Large intestine (tissue), 3 donors: ENCODE measurements at regions not wholly inside any gene's neighbourhood (a gene's known extent, or its start where the extent isn't known, plus 50 kb on each side); places are given as distances from the start of the nearest gene placed in this dataset.

ENCODE experiments used
- DNase-seq, 2 donors: peaks; one replicate each; pipeline versions ENCODE4 v3.0.0 to v3.0.0-alpha.2; 2013
- H3K27ac ChIP-seq: one replicate; pipeline ENCODE4 v1.5.1; 2013; ENCODE audit warnings: low read length
- H3K27me3 ChIP-seq: 2 replicates; pipeline ENCODE4 v1.6.1; 2013; ENCODE audit warnings: low read length; ENCODE audit not compliant: control insufficient read depth, insufficient read depth
- H3K36me3 ChIP-seq: 2 replicates; pipeline ENCODE4 v1.6.1; 2013; ENCODE audit warnings: low read length; ENCODE audit not compliant: control insufficient read depth, insufficient read depth
- H3K4me1 ChIP-seq: one replicate; pipeline ENCODE4 v1.6.1; 2013; ENCODE audit warnings: low read length; ENCODE audit not compliant: control insufficient read depth, insufficient read depth
- H3K4me3 ChIP-seq: one replicate; pipeline ENCODE4 v1.5.1; 2013; ENCODE audit warnings: low read length
- H3K9me3 ChIP-seq: one replicate; pipeline ENCODE4 v1.6.1; 2013; ENCODE audit warnings: mild to moderate bottlenecking, low read depth, low read length, moderate library complexity; ENCODE audit not compliant: control insufficient read depth
- WGBS: methylation state at CpG from one replicate; pipeline ENCODE4 v1.1.5; 2013; ENCODE audit warnings: low lambda C conversion rate; ENCODE audit not compliant: insufficient coverage; 5-methylcytosine and 5-hydroxymethylcytosine counted together

- H3K36me3 ChIP-seq: no peaks in the 10 kb centered on the region
- no peak overlapping the region for H3K4me3 ChIP-seq
- no peaks in the 10 kb centered on the region for H3K9me3 ChIP-seq
- no peaks in the 10 kb centered on the region for H3K27me3 ChIP-seq
- no peaks in the 10 kb centered on the region for H3K4me1 ChIP-seq
- no CpG with 5 or more reads among the region's 2 CpGs for WGBS
- no peak for DNase-seq
- H3K27ac ChIP-seq: no peak overlapping the region
These were observed 98.3 kb upstream of the NWD2 start for GRCh38 chr4:37146260-37146659.

- Histone ChIP-seq H3K9me3 (no peaks in the 10 kb centered on the region), H3K4me3 (no peak overlapping the region), H3K27me3 (no peaks in the 10 kb centered on the region), H3K36me3 (no peaks in the 10 kb centered on the region), H3K4me1 (no peaks in the 10 kb centered on the region), H3K27ac (no peak overlapping the region)
- no CpG with 5 or more reads among the region's 2 CpGs for WGBS
- no peak for DNase-seq
These were observed 86.9 kb upstream of the NWD2 start for GRCh38 chr4:37157476-37158167.

- 94% methylated on average over 2 of the region's 8 CpGs for WGBS
- Histone ChIP-seq H3K27ac (no peak overlapping the region), H3K36me3 (no peaks in the 10 kb centered on the region), H3K4me3 (no peak overlapping the region), H3K4me1 (no peaks in the 10 kb centered on the region), H3K9me3 (no peaks in the 10 kb centered on the region), H3K27me3 (no peaks in the 10 kb centered on the region)
- DNase-seq: no peak
These were observed 83.9 kb upstream of the NWD2 start for GRCh38 chr4:37160653-37161052.

- no peak overlapping the region for H3K4me3 ChIP-seq
- no peaks in the 10 kb centered on the region for H3K4me1 ChIP-seq
- no peaks in the 10 kb centered on the region for H3K27me3 ChIP-seq
- H3K36me3 ChIP-seq: no peaks in the 10 kb centered on the region
- DNase-seq: no peak
- no CpG with 5 or more reads among the region's 3 CpGs for WGBS
- H3K27ac ChIP-seq: no peak overlapping the region
- H3K9me3 ChIP-seq: no peaks in the 10 kb centered on the region
These were observed 78.7 kb upstream of the NWD2 start for GRCh38 chr4:37165844-37166243.

- 71% methylated on average over 1 of the region's 5 CpGs for WGBS
- Histone ChIP-seq H3K27ac (no peak overlapping the region), H3K4me1 (no peaks in the 10 kb centered on the region), H3K4me3 (no peak overlapping the region), H3K27me3 (no peaks in the 10 kb centered on the region), H3K9me3 (no peaks in the 10 kb centered on the region), H3K36me3 (no peaks in the 10 kb centered on the region)
- no peak for DNase-seq
These were observed 74.6 kb upstream of the NWD2 start for GRCh38 chr4:37169956-37170355.

- no peaks in the 10 kb centered on the region for H3K9me3 ChIP-seq
- no peaks in the 10 kb centered on the region for H3K4me1 ChIP-seq
- peaks cover 2% of the 10 kb centered on the region for H3K27me3 ChIP-seq
- no peak overlapping the region for H3K4me3 ChIP-seq
- no peak for DNase-seq
- no peaks in the 10 kb centered on the region for H3K36me3 ChIP-seq
- no CpG with 5 or more reads among the region's 10 CpGs for whole genome bisulfite sequencing
- H3K27ac ChIP-seq: no peak overlapping the region
These were observed 56.4 kb upstream of the NWD2 start for GRCh38 chr4:37188100-37188499.
